BE2C (cell line): ENCODE measurements at regions not wholly inside any gene's neighbourhood (a gene's known extent, or its start where the extent isn't known, plus 50 kb on each side); places are given as distances from the start of the nearest gene placed in this dataset.
A peak's percentile ranks its signal among the peaks of the same experiment; 100 is the strongest.

Experiments used
- DNase-seq: peaks from one replicate; pipeline ENCODE4 v3.0.0-alpha.2; 2020
- H3K27me3 ChIP-seq: fragments of 250-450 bp; sonication (Bioruptor Pico); 2 replicates; pipeline ENCODE4 v1.5.1; 2020; ENCODE audit warnings: mild to moderate bottlenecking
- H3K36me3 ChIP-seq: fragments of 250-450 bp; sonication (Bioruptor Pico); 2 replicates; pipeline ENCODE4 v1.5.1; 2020; ENCODE audit warnings: mild to moderate bottlenecking
- H3K4me1 ChIP-seq: fragments of 250-450 bp; sonication (Bioruptor Pico); 2 replicates; pipeline ENCODE4 v1.5.1; 2020
- H3K4me3 ChIP-seq: 2 replicates; pipeline ENCODE4 v1.5.1; 2011; ENCODE audit warnings: low read depth, low read length
- H3K9me3 ChIP-seq: fragments of 250-450 bp; sonication (Bioruptor Pico); 2 replicates; pipeline ENCODE4 v1.5.1; 2020
- CTCF ChIP-seq: IDR thresholded peaks from 2 replicates; pipeline ENCODE4 v1.5.1; 2012; ENCODE audit warnings: mild to moderate bottlenecking, low read depth, low read length

- H3K4me3 ChIP-seq, result no peak overlapping the region
- H3K36me3 ChIP-seq, result no peaks in the 10 kb centered on the region
- TF ChIP-seq CTCF, result no peak
- no peaks in the 10 kb centered on the region for H3K9me3 ChIP-seq
- H3K4me1 ChIP-seq, result no peaks in the 10 kb centered on the region
- H3K27me3 ChIP-seq, result no peaks in the 10 kb centered on the region
- no peak for DNase-seq
Observed at GRCh38 chr5:85741972-85742371, 875.8 kb upstream of the COX7C start.

- Histone ChIP-seq H3K4me3 (no peak overlapping the region), H3K4me1 (no peaks in the 10 kb centered on the region), H3K27me3 (no peaks in the 10 kb centered on the region), H3K36me3 (no peaks in the 10 kb centered on the region), H3K9me3 (no peaks in the 10 kb centered on the region)
- TF ChIP-seq CTCF, result no peak
- DNase-seq, result no peak
Observed at GRCh38 chr5:85760519-85760918, 857.2 kb upstream of the COX7C start.

- DNase-seq, result no peak
- no peak for TF ChIP-seq CTCF
- Histone ChIP-seq H3K4me3 (no peak overlapping the region), H3K36me3 (no peaks in the 10 kb centered on the region), H3K27me3 (no peaks in the 10 kb centered on the region), H3K4me1 (no peaks in the 10 kb centered on the region), H3K9me3 (no peaks in the 10 kb centered on the region)
Observed at GRCh38 chr5:85769347-85769746, 848.4 kb upstream of the COX7C start.

- H3K4me1 ChIP-seq, result no peaks in the 10 kb centered on the region
- H3K36me3 ChIP-seq, result no peaks in the 10 kb centered on the region
- H3K9me3 ChIP-seq, result no peaks in the 10 kb centered on the region
- no peak for DNase-seq
- TF ChIP-seq CTCF, result no peak
- H3K4me3 ChIP-seq, result no peak overlapping the region
- no peaks in the 10 kb centered on the region for H3K27me3 ChIP-seq
Observed at GRCh38 chr5:85784746-85785145, 833.0 kb upstream of the COX7C start.

GRCh38 chr5:85813146-85813545 is 804.6 kb upstream of the COX7C start:
- H3K4me1 ChIP-seq, result peaks cover 11% of the 10 kb centered on the region
- H3K36me3 ChIP-seq, result no peaks in the 10 kb centered on the region
- H3K4me3 ChIP-seq, result no peak overlapping the region
- no peak for DNase-seq
- H3K27me3 ChIP-seq, result no peaks in the 10 kb centered on the region
- no peaks in the 10 kb centered on the region for H3K9me3 ChIP-seq
- TF ChIP-seq CTCF, result no peak

- H3K4me1 ChIP-seq, result peaks cover 11% of the 10 kb centered on the region
- H3K27me3 ChIP-seq, result no peaks in the 10 kb centered on the region
- no peak overlapping the region for H3K4me3 ChIP-seq
- TF ChIP-seq CTCF, result no peak
- H3K36me3 ChIP-seq, result no peaks in the 10 kb centered on the region
- H3K9me3 ChIP-seq, result no peaks in the 10 kb centered on the region
- peak; percentile 44 for DNase-seq
Observed at GRCh38 chr5:85814596-85814995, 803.1 kb upstream of the COX7C start.
